Mesodermal cell (in vitro differentiated cells): ENCODE measurements at regions not wholly inside any gene's neighbourhood (a gene's known extent, or its start where the extent isn't known, plus 50 kb on each side); places are given as distances from the start of the nearest gene placed in this dataset.

Source experiments
- H3K27ac ChIP-seq: 2 replicates; pipeline ENCODE4 v1.7.0; 2013; ENCODE audit warnings: mild to moderate bottlenecking, low read depth, low read length, moderate library complexity; ENCODE audit not compliant: severe bottlenecking
- H3K36me3 ChIP-seq: 2 replicates; pipeline ENCODE4 v1.7.1; 2013; ENCODE audit warnings: mild to moderate bottlenecking, low read length, moderate library complexity; ENCODE audit not compliant: control insufficient read depth, insufficient read depth
- H3K4me1 ChIP-seq: one replicate; pipeline ENCODE4 v1.7.1; 2013; ENCODE audit warnings: mild to moderate bottlenecking, low read length; ENCODE audit not compliant: insufficient read depth, control insufficient read depth, poor library complexity, severe bottlenecking
- H3K4me3 ChIP-seq: 2 replicates; pipeline ENCODE4 v1.7.0; 2013; ENCODE audit warnings: low read length, control low read depth, mild to moderate bottlenecking; ENCODE audit not compliant: insufficient read depth, poor library complexity, severe bottlenecking; ENCODE audit errors: extremely low read depth
- H3K9me3 ChIP-seq: 2 replicates; pipeline ENCODE4 v1.7.1; 2013; ENCODE audit warnings: mild to moderate bottlenecking, low read length, moderate library complexity; ENCODE audit not compliant: control insufficient read depth
- WGBS, 2 experiments: methylation state at CpG; one replicate each; pipeline ENCODE4 v1.1.5; 2013; ENCODE audit warnings: missing lambda C conversion rate in 2 of 2; ENCODE audit not compliant: insufficient coverage in 2 of 2; 5-methylcytosine and 5-hydroxymethylcytosine counted together

DNA sequence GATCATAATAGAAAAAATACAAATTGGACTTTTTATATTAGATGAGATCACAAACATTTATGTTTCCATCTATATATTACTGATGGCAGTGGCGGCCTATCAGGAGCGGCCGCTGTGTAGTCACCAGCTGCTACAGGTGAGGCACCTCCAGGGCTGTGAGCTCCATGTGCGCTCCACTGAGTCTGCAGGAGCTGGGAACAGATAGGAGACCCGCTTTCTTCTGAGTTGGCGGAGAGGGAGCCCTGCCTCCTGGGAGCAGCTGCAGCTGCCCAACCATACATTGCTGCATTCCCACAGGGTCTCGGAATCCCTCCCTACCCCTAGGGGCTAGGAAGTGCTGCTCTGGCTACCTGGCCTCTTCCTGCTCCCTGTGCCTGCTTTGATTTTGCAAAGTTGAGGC, 812.9 kb downstream of the PDHA2 start:
- WGBS, 2 experiments = 85 to 100% methylated on average over 6 of the region's 7 CpGs
- Histone ChIP-seq H3K9me3 (peaks cover 5% of the 10 kb centered on the region), H3K27ac (no peak overlapping the region)

DNA sequence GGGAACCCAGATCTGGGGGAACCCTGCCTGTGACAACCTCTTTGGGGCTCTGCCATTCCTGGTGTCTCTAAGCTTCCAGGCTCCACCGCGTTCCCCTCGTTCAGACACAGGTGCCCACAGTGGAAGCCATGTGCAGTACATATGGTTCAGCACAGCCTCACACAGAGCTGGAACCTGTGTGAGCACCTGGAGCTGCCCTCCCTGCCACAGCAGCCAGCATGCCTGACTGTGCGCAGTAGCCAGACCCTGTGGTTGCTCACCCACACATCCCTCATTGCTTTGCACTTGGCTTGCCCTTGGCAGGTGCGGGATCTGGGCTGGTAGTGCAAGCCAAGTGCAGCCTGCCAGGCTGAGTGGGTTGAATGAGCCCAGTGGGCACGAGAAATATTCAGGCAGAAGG, 814.2 kb downstream of the PDHA2 start:
- Histone ChIP-seq H3K9me3 (peaks cover 5% of the 10 kb centered on the region), H3K4me3 (no peak overlapping the region), H3K36me3 (no peaks in the 10 kb centered on the region), H3K4me1 (peaks cover 9% of the 10 kb centered on the region), H3K27ac (no peak overlapping the region)
- 97 to 98% methylated on average over 5 to 6 of the region's 6 CpGs for WGBS, 2 experiments

More for the DNA sequence above, 812.9 kb downstream of the PDHA2 start:
- H3K4me1 ChIP-seq = peaks cover 14% of the 10 kb centered on the region
- no peaks in the 10 kb centered on the region for H3K36me3 ChIP-seq
- no peak overlapping the region for H3K4me3 ChIP-seq

DNA sequence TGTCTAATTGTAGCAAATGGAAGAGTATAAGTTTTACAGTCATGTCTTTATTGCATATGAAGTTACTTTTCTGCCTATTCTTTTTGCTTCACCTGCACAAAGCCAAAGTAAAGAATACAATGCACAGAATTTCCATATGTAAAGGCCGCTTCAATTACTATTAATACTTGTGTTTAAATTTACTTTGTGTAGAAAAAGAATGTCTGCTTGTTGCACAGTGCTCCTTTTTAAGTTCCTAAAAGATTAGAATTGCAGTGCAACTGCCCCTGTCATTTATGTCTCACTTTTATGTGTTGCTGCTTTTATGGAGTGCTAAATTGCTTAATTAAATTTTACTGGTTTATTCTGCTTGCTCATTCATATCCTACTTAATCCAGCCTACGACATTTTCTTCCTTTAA, 830.5 kb downstream of the PDHA2 start:
- H3K4me3 ChIP-seq = no peak overlapping the region
- WGBS, 2 experiments = no CpG with 5 or more reads among the region's 2 CpGs
- no peaks in the 10 kb centered on the region for H3K36me3 ChIP-seq
- no peak overlapping the region for H3K27ac ChIP-seq
- no peaks in the 10 kb centered on the region for H3K9me3 ChIP-seq
- H3K4me1 ChIP-seq = peaks cover 8% of the 10 kb centered on the region

DNA sequence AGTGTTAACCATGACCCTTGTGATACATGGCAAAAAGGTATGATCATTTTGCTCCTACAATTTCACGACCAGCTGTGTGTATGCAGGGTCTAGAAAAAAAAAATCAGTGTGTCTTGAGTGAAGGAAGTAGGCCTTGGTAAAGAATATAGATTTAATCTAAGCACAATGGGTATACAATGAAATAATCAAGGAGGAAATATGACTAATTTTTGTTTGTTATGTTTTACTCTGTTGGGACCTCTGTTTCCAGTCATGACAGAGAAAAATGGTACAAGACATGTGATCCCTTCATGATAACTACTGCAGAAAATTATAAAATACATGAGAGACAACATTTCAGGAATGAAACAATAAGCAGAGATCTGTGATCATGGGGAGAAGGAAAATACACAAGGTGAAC, 835.5 kb downstream of the PDHA2 start:
- WGBS, 2 experiments = 100% methylated on average over 1 of the region's 1 CpG
- Histone ChIP-seq H3K36me3 (no peaks in the 10 kb centered on the region), H3K27ac (peak overlapping the region; percentile 24), H3K4me1 (peaks cover 21% of the 10 kb centered on the region), H3K9me3 (no peaks in the 10 kb centered on the region), H3K4me3 (no peak overlapping the region)

DNA sequence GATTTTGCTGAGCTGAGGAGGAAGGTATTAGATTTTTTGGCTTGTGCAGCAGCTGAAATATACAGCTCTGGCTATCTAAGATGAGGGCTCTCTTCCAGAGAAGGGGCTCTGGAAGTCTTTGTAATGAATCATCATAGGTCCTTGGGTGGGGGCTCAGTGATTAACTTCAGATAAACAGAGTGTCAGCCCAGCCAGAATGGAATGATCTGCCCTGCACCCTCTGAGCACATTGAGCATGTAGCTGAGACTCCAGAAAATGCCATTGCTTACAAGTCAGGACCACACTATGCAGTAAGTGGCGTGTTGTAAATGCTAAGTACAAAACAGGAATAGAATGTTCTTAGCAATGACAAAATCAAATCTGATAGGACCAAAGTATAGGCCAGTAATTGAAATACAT, 836.0 kb downstream of the PDHA2 start:
- H3K4me3 ChIP-seq = no peak overlapping the region
- H3K36me3 ChIP-seq = no peaks in the 10 kb centered on the region
- 67% methylated on average over 1 of the region's 1 CpG; no CpG with 5 or more reads in 1 of the 2 experiments for WGBS, 2 experiments
- peak overlapping the region; percentile 24 for H3K27ac ChIP-seq
- peaks cover 21% of the 10 kb centered on the region for H3K4me1 ChIP-seq
- H3K9me3 ChIP-seq = no peaks in the 10 kb centered on the region

DNA sequence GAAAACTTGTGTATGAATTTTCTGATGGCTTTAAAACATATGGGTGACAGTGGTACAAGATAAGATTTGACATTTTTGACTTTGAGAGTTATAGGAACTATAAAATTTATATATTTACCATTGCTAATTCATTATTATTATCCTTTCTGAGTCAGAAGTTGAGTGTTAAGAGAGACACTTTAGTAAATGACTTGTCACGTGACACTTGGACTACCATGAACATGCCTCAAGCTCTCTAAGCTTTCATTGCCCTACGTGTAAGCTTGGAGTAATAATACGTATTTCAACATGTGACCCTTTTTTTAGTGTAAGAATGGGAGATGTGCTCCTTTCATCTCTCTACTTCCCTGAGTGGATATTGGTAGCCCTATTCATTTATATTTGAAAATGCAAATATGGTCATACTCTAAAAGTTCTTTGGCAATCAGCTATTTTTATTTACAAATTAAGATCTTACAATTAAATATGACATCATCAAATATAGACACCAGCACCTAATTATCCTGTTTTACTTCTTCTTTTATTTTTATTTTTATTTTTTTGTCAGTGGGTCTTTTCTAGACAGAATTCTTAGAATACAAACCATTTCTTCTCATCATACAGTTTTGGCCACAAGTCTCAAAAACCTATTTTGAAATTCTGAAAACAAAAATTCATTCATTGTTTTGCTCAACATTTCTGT, 837.0 kb downstream of the PDHA2 start:
- peaks cover 21% of the 10 kb centered on the region for H3K4me1 ChIP-seq
- H3K9me3 ChIP-seq = no peaks in the 10 kb centered on the region
- 100% methylated on average over 1 of the region's 3 CpGs for WGBS, 2 experiments
- no peak overlapping the region for H3K4me3 ChIP-seq
- no peaks in the 10 kb centered on the region for H3K36me3 ChIP-seq
- no peak overlapping the region for H3K27ac ChIP-seq

DNA sequence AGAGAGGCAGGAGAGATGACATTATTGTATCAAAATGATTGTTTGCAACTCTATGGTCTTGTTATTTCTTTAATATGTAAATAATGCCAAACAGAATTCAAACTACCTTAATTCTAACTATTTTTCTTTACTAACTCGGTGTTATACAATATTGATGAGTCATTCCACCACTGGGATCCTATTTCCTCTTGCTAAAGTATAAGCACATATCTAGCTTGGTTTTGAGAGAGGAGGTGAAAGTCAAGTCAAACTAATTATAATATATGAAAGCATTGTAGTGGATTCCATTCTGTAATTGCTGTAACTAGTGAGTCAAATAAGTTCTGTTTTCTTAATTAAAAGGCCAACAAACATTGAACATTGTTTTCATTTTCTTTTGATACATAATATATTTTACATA, 837.6 kb downstream of the PDHA2 start:
- no CpG with 5 or more reads among the region's 1 CpG for whole genome bisulfite sequencing, 2 experiments
- Histone ChIP-seq H3K9me3 (no peaks in the 10 kb centered on the region), H3K27ac (no peak overlapping the region), H3K4me1 (peaks cover 21% of the 10 kb centered on the region), H3K36me3 (no peaks in the 10 kb centered on the region), H3K4me3 (no peak overlapping the region)

DNA sequence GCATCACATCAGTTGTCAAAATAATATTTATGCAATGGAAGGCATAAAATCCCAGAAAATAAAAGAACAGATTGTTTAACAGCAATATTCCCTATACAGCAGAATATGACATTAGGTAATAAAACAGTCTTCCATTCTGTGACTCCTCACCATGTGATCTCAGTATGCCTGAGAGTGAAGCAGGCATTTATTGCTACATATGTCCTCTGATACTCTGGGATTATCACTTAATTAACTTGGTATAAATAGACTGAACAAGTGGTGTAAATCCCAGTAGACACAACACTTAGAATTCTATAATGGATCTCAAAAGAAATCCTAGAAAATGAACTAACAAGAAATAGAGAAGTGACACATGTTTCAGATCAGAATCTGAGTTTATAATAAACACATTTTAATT, 841.3 kb downstream of the PDHA2 start:
- H3K36me3 ChIP-seq = no peaks in the 10 kb centered on the region
- no peak overlapping the region for H3K4me3 ChIP-seq
- no peaks in the 10 kb centered on the region for H3K9me3 ChIP-seq
- no peak overlapping the region for H3K27ac ChIP-seq
- H3K4me1 ChIP-seq = peaks cover 6% of the 10 kb centered on the region

DNA sequence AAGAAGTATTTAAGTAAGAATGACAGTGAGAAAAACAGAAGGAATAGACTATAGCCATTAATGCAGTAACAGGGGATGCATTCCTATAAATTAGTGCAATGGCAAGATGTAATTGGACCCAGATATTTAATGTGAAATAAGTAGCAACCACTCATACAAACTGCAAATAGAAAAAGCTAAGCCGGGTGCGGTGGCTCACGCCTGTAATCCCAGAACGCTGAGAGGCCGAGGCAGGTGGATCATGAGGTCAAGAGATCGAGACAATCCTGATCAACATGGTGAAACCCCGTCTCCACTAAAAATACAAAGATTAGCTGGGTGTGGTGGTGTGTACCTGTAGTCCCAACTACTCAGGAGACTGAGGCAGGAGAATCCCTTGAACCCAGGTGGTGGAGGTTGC, 845.8 kb downstream of the PDHA2 start:
- Histone ChIP-seq H3K36me3 (no peaks in the 10 kb centered on the region), H3K9me3 (no peaks in the 10 kb centered on the region), H3K27ac (no peak overlapping the region), H3K4me3 (no peak overlapping the region), H3K4me1 (no peaks in the 10 kb centered on the region)
- 95 to 97% methylated on average over 4 to 5 of the region's 7 CpGs for WGBS, 2 experiments

DNA sequence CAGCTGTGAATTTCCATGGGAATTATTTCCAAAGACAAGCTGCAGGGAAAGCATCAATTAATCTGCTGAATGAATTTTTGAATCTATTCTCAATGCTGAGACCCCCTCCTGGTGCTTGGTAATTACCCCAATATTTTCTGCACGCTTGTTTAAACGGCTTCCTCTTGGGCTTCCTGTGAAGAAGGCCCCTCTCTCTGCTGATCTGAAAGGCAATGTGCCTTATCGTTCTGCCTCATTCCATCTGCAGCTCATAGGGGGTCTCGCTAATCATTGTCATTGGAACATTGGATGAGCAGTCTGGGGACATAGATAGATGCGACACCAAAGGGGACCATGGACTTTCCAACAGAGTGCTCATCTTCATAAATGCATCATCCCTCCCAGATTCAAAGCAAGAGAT, 851.6 kb downstream of the PDHA2 start:
- no peak overlapping the region for H3K27ac ChIP-seq
- H3K4me1 ChIP-seq = no peaks in the 10 kb centered on the region
- H3K4me3 ChIP-seq = no peak overlapping the region
- 83 to 87% methylated on average over 4 to 5 of the region's 5 CpGs for WGBS, 2 experiments
- no peaks in the 10 kb centered on the region for H3K36me3 ChIP-seq
- no peaks in the 10 kb centered on the region for H3K9me3 ChIP-seq

DNA sequence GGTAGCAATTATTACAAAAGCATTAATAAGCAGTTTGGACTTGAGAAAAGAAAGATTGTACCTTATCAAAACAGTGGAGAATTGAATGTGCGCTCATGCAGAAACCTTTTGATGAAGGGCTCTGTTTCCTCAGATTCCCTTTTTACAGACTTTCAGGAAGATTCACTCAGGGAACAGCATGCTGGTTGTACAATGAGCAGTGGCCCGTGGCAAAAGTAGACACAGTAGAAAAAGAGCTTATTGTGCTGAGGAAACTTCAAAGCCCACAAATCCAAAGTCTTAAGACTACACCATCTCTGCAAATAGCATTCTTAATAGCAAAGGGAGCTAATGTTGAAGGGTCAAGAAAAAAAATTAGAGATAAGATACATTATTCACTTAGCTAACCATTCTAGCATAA, 858.9 kb downstream of the PDHA2 start:
- no peak overlapping the region for H3K4me3 ChIP-seq
- no peaks in the 10 kb centered on the region for H3K4me1 ChIP-seq
- WGBS, 2 experiments = 88 to 100% methylated on average over 1 of the region's 2 CpGs
- no peak overlapping the region for H3K27ac ChIP-seq
- H3K9me3 ChIP-seq = no peaks in the 10 kb centered on the region
- no peaks in the 10 kb centered on the region for H3K36me3 ChIP-seq
